ENCODE measurements at regions not wholly inside any gene's neighbourhood (a gene's known extent, or its start where the extent isn't known, plus 50 kb on each side); places are given as distances from the start of the nearest gene placed in this dataset.
"Not testable (repeated sequence)": the region's sequence is repeated elsewhere in the genome, so short reads cannot be mapped to it uniquely, and the experiment has no call there.

DNA sequence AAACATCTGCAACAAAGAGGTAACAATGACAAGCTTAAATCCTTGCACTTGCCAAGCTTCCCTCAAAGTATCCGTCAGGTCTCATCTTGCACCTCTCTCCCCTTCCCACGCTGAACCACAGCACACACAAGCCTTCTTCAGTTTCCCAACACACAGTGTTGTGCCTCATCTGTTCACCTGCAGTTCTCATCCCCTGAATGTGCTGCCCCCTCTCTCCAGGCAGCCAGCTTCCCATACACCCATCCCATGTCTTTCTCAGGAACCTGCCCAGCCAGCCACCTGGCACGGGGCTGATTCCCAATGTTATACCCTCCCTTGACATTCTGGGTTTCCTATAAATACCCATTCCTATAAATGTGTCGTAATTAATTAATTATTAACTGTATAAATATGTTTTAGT is 314.8 kb downstream of the PRELID2 start:
- Histone ChIP-seq H3K9me2 (replicated peaks; ENCODE audit: low read depth, low read length) (no peaks in the 10 kb centered on the region), H3K4me3 (ENCODE audit: low read length, poor library complexity, severe bottlenecking) (no peak overlapping the region), H3K79me2 (ENCODE audit: insufficient read depth, low read length) (no peaks in the 10 kb centered on the region), H3K36me3 (ENCODE audit: insufficient read depth, low read length) (no peaks in the 10 kb centered on the region), H4K20me1 (ENCODE audit: insufficient read depth, low read length, poor library complexity, severe bottlenecking) (no peaks in the 10 kb centered on the region), H3K9me3 (ENCODE audit: insufficient read depth, low read depth, low read length) (no peaks in the 10 kb centered on the region), H3K4me2 (ENCODE audit: low read depth, low read length, poor library complexity, severe bottlenecking) (no peak overlapping the region), H2AFZ (ENCODE audit: low read length) (no peak overlapping the region), H3F3A (ENCODE audit: low read depth) (no peaks in the 10 kb centered on the region), H3K9ac (ENCODE audit: low read depth, low read length, poor library complexity, severe bottlenecking) (no peak overlapping the region), H3K27me3 (ENCODE audit: insufficient read depth, low read length, poor library complexity, severe bottlenecking) (no peaks in the 10 kb centered on the region), H3K4me1 (ENCODE audit: insufficient read depth, low read length, poor library complexity, severe bottlenecking) (no peaks in the 10 kb centered on the region)
- TF ChIP-seq, protein P1, sequence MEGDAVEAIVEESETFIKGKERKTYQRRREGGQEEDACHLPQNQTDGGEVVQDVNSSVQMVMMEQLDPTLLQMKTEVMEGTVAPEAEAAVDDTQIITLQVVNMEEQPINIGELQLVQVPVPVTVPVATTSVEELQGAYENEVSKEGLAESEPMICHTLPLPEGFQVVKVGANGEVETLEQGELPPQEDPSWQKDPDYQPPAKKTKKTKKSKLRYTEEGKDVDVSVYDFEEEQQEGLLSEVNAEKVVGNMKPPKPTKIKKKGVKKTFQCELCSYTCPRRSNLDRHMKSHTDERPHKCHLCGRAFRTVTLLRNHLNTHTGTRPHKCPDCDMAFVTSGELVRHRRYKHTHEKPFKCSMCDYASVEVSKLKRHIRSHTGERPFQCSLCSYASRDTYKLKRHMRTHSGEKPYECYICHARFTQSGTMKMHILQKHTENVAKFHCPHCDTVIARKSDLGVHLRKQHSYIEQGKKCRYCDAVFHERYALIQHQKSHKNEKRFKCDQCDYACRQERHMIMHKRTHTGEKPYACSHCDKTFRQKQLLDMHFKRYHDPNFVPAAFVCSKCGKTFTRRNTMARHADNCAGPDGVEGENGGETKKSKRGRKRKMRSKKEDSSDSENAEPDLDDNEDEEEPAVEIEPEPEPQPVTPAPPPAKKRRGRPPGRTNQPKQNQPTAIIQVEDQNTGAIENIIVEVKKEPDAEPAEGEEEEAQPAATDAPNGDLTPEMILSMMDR (conservative IDR thresholded peaks at IDR 0.05; ENCODE audit: low read length): no peak
- TF ChIP-seq EZH2phosphoT487 (IDR thresholded peaks at IDR 0.05; ENCODE audit: borderline replicate concordance): no peak

DNA sequence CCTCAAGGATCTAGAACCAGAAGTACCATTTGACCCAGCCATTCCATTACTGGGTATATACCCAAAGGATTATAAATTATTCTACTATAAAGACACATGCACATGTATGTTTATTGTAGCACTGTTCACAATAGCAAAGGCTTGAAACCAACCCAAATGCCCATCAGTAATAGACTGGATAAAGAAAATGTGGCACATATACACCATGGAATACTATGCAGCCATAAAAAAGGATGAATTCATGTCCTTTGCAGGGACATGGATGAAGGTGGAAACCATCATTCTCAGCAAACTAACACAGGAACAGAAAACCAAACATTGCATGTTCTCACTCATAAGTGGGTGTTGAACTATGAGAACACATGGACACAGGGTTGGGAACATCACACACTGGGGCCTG is 317.6 kb downstream of the PRELID2 start:
- not testable (repeated sequence) for H3K9me2 ChIP-seq (replicated peaks; ENCODE audit: low read depth, low read length); H3F3A ChIP-seq (ENCODE audit: low read depth); H3K27me3 ChIP-seq (ENCODE audit: insufficient read depth, low read length, poor library complexity, severe bottlenecking); H3K79me2 ChIP-seq (ENCODE audit: insufficient read depth, low read length); H3K4me2 ChIP-seq (ENCODE audit: low read depth, low read length, poor library complexity, severe bottlenecking); H3K4me1 ChIP-seq (ENCODE audit: insufficient read depth, low read length, poor library complexity, severe bottlenecking); H3K4me3 ChIP-seq (ENCODE audit: low read length, poor library complexity, severe bottlenecking); H3K9ac ChIP-seq (ENCODE audit: low read depth, low read length, poor library complexity, severe bottlenecking); H4K20me1 ChIP-seq (ENCODE audit: insufficient read depth, low read length, poor library complexity, severe bottlenecking); H2AFZ ChIP-seq (ENCODE audit: low read length); H3K9me3 ChIP-seq (ENCODE audit: insufficient read depth, low read depth, low read length); H3K36me3 ChIP-seq (ENCODE audit: insufficient read depth, low read length)

- Histone ChIP-seq H3K9me2 (replicated peaks; ENCODE audit: low read depth, low read length) (no peaks in the 10 kb centered on the region), H3K4me2 (ENCODE audit: low read depth, low read length, poor library complexity, severe bottlenecking) (no peak overlapping the region), H3K9me3 (ENCODE audit: insufficient read depth, low read depth, low read length) (no peaks in the 10 kb centered on the region), H3K36me3 (ENCODE audit: insufficient read depth, low read length) (no peaks in the 10 kb centered on the region), H3K9ac (ENCODE audit: low read depth, low read length, poor library complexity, severe bottlenecking) (no peak overlapping the region), H4K20me1 (ENCODE audit: insufficient read depth, low read length, poor library complexity, severe bottlenecking) (no peaks in the 10 kb centered on the region), H3K27me3 (ENCODE audit: insufficient read depth, low read length, poor library complexity, severe bottlenecking) (no peaks in the 10 kb centered on the region), H3F3A (ENCODE audit: low read depth) (no peaks in the 10 kb centered on the region), H2AFZ (ENCODE audit: low read length) (no peak overlapping the region), H3K4me3 (ENCODE audit: low read length, poor library complexity, severe bottlenecking) (no peak overlapping the region), H3K4me1 (ENCODE audit: insufficient read depth, low read length, poor library complexity, severe bottlenecking) (peaks cover 20% of the 10 kb centered on the region), H3K79me2 (ENCODE audit: insufficient read depth, low read length) (no peaks in the 10 kb centered on the region)
- TF ChIP-seq, protein P1 (conservative IDR thresholded peaks at IDR 0.05; ENCODE audit: low read length): no peak
- no peak for TF ChIP-seq EZH2phosphoT487 (IDR thresholded peaks at IDR 0.05; ENCODE audit: borderline replicate concordance)
Measured at GRCh38 chr5:145511351-145511750, 323.8 kb downstream of the PRELID2 start.

DNA sequence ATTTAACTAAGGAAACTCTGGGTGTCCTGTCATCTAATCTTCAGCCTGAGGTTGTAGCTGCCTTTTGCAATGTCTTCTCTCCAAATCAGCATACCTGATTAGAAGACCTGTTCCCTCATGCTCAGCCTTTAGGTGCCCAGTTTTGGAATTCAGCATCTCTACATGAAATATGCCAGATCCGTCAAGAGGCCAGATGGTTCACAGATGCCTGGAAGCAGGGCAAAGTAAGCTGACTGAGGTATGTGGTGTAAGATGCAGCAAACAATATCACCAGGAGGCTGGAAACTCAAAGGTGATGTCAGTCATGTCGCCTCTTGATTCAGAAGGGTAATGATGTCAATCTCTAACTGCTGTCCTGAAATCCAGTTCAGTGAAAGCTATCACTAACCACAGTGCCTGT is 324.4 kb downstream of the PRELID2 start:
- Histone ChIP-seq H3K36me3 (ENCODE audit: insufficient read depth, low read length) (no peaks in the 10 kb centered on the region), H3F3A (ENCODE audit: low read depth) (no peaks in the 10 kb centered on the region), H3K27me3 (ENCODE audit: insufficient read depth, low read length, poor library complexity, severe bottlenecking) (no peaks in the 10 kb centered on the region), H3K9ac (ENCODE audit: low read depth, low read length, poor library complexity, severe bottlenecking) (no peak overlapping the region), H2AFZ (ENCODE audit: low read length) (no peak overlapping the region), H3K79me2 (ENCODE audit: insufficient read depth, low read length) (no peaks in the 10 kb centered on the region), H3K9me2 (replicated peaks; ENCODE audit: low read depth, low read length) (no peaks in the 10 kb centered on the region), H3K4me1 (ENCODE audit: insufficient read depth, low read length, poor library complexity, severe bottlenecking) (peaks cover 22% of the 10 kb centered on the region), H3K4me3 (ENCODE audit: low read length, poor library complexity, severe bottlenecking) (no peak overlapping the region), H3K9me3 (ENCODE audit: insufficient read depth, low read depth, low read length) (no peaks in the 10 kb centered on the region), H3K4me2 (ENCODE audit: low read depth, low read length, poor library complexity, severe bottlenecking) (no peak overlapping the region), H4K20me1 (ENCODE audit: insufficient read depth, low read length, poor library complexity, severe bottlenecking) (no peaks in the 10 kb centered on the region)
- no peak for TF ChIP-seq EZH2phosphoT487 (IDR thresholded peaks at IDR 0.05; ENCODE audit: borderline replicate concordance)
- TF ChIP-seq, protein P1 (conservative IDR thresholded peaks at IDR 0.05; ENCODE audit: low read length): no peak
